Transverse colon (tissue), 4 donors: ENCODE measurements at regions not wholly inside any gene's neighbourhood (a gene's known extent, or its start where the extent isn't known, plus 50 kb on each side); places are given as distances from the start of the nearest gene placed in this dataset.

Experiments used
- DNase-seq: peaks from one replicate; pipeline ENCODE4 v3.0.0-alpha.2; 2019
- H3K27ac ChIP-seq, 4 donors: fragments of 200-600 bp; sonication (generic); 2 replicates each; pipeline ENCODE4 v1.5.1; 2016 to 2018; ENCODE audit warnings: inconsistent platforms in 4 of 4
- H3K27me3 ChIP-seq: fragments of 200-600 bp; sonication (generic); 2 replicates; pipeline ENCODE4 v1.5.1; 2017; ENCODE audit warnings: inconsistent platforms
- H3K36me3 ChIP-seq, 4 donors: fragments of 200-600 bp; sonication (generic); 2 replicates each; pipeline ENCODE4 v1.5.1; 2017 to 2019; ENCODE audit warnings: inconsistent platforms in 4 of 4
- H3K4me1 ChIP-seq, 4 donors: fragments of 200-600 bp; sonication (generic); 2 replicates each; pipeline ENCODE4 v1.5.1; 2017 to 2020; ENCODE audit warnings: inconsistent platforms in 4 of 4
- H3K4me3 ChIP-seq, 4 donors: fragments of 200-600 bp; sonication (generic); 1 replicate in 1 of 4; 2 replicates in 3 of 4; pipeline versions ENCODE4 v1.5.1 to v1.6.1; 2017 to 2019; ENCODE audit warnings: inconsistent platforms in 4 of 4
- H3K9me3 ChIP-seq, 2 donors: fragments of 200-600 bp; sonication (generic); 2 replicates each; pipeline ENCODE4 v1.5.1; 2017 to 2019; ENCODE audit warnings: inconsistent platforms in 2 of 2
- EP300 ChIP-seq: sonication (generic); formaldehyde crosslinking; IDR thresholded peaks from one replicate; pipeline ENCODE4 v1.6.1; 2017; ENCODE audit warnings: antibody characterized with exemption, low read depth
- POLR2A ChIP-seq: fragments of 450-650 bp; IDR thresholded peaks from one replicate; pipeline ENCODE4 v1.6.1; 2016; ENCODE audit warnings: antibody characterized with exemption, mild to moderate bottlenecking, moderate library complexity
- POLR2AphosphoS5 ChIP-seq, 3 donors: sonication (generic); formaldehyde crosslinking; IDR thresholded peaks; one replicate each; pipeline ENCODE4 v1.6.1; 2016; ENCODE audit warnings: antibody characterized with exemption in 3 of 3
- WGBS, 2 donors: methylation state at CpG; one replicate each; pipeline ENCODE4 v1.1.5; 2018; ENCODE audit warnings: low coverage in 1 of 2; 5-methylcytosine and 5-hydroxymethylcytosine counted together
- in situ Hi-C, 4 donors: fragments of 200-750 bp; cut with MboI; loops; one replicate each; pipeline versions ENCODE4 v1.15.0 to v1.15.1; 2017; ENCODE audit warnings: low sequenced_read_pairs in 3 of 4, low pct_ligation_motif_present in 1 of 4, low pct_unique_long_range_greater_than_20kb in 1 of 4
- intact Hi-C: fragments of 100-400 bp; cut with DNase I; formaldehyde crosslinking; loops from one replicate; pipeline ENCODE4 v1.15.1; 2023; ENCODE audit warnings: low total_unique reads
- TF ChIP-seq, protein P1 (sequence below), 5 experiments: fragments of 200-600 bp in 3 of 5; fragments of 450-650 bp in 2 of 5; sonication (generic) in 3 of 5; IDR thresholded peaks; 1 replicate in 2 of 5; 2 replicates in 3 of 5; pipeline ENCODE4 v1.5.1; 2016 to 2017; ENCODE audit warnings: antibody characterized with exemption in 5 of 5, inconsistent platforms in 3 of 5, mild to moderate bottlenecking in 2 of 5, moderate library complexity in 1 of 5

DNA sequence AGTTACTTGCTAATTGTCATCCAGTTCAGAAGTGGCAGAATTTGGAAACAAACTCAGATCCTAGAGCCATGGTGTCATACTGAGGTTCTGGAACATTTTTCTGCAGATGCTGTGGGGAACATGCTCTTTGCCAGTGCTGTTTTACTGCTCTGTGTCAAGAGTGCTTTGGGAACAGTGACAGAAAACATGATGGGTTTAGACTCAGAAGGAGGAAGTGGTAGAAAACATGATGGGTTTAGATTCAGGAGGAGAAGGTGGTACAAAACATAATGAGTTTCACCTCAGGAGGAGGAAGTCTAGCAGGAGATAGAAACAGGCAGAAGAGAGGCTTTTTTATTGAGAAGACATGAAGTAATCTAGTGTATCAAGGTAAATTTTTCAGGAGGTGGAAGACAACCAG is 815.5 kb downstream of the DHX35 start:
- H3K27me3 ChIP-seq: no peaks in the 10 kb centered on the region
- TF ChIP-seq, protein P1, sequence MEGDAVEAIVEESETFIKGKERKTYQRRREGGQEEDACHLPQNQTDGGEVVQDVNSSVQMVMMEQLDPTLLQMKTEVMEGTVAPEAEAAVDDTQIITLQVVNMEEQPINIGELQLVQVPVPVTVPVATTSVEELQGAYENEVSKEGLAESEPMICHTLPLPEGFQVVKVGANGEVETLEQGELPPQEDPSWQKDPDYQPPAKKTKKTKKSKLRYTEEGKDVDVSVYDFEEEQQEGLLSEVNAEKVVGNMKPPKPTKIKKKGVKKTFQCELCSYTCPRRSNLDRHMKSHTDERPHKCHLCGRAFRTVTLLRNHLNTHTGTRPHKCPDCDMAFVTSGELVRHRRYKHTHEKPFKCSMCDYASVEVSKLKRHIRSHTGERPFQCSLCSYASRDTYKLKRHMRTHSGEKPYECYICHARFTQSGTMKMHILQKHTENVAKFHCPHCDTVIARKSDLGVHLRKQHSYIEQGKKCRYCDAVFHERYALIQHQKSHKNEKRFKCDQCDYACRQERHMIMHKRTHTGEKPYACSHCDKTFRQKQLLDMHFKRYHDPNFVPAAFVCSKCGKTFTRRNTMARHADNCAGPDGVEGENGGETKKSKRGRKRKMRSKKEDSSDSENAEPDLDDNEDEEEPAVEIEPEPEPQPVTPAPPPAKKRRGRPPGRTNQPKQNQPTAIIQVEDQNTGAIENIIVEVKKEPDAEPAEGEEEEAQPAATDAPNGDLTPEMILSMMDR (IDR thresholded peaks at IDR 0.05): no peak
- no peak for TF ChIP-seq POLR2A
- no peak for TF ChIP-seq EP300
- no peak for TF ChIP-seq POLR2AphosphoS5 (IDR thresholded peaks at IDR 0.05)
- no peaks in the 10 kb centered on the region for H3K9me3 ChIP-seq
- no peaks in the 10 kb centered on the region for H3K4me1 ChIP-seq
- no peak overlapping the region for H3K4me3 ChIP-seq
- intact Hi-C loops (no loop called here), in situ Hi-C loops (no loop called here)
- H3K36me3 ChIP-seq: no peaks in the 10 kb centered on the region
- no peak overlapping the region for H3K27ac ChIP-seq
- no peak for DNase-seq

DNA sequence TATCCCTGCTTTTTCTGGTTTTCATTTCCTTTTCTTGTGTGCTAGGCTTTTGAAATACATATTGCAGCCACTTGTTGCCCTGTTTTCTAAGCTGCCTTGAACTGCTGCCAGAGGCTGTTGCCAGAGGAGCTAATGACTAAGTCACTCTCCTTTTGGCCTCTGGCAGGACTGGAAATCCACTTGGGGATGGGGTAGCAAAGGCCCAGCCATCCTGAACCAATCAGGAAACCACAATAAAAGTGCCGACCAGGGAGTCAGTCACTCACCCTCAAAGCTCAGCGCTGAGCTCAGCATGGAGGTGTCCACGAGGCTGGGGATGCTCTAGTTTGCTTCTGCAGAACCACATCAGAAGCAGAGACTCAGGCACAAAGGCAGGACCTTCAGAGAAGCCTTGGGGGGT is 813.0 kb downstream of the DHX35 start:
- intact Hi-C loops: no loop called here
- no peaks in the 10 kb centered on the region for H3K36me3 ChIP-seq
- no peaks in the 10 kb centered on the region for H3K9me3 ChIP-seq
- WGBS, 2 donors: 46% methylated on average over 3 of the region's 3 CpGs; no CpG with 5 or more reads in 1 of the 2 donors
- H3K4me3 ChIP-seq: no peak overlapping the region
- H3K27me3 ChIP-seq: no peaks in the 10 kb centered on the region
- no peak for DNase-seq
- no peaks in the 10 kb centered on the region for H3K4me1 ChIP-seq
- in situ Hi-C loops: no loop called here
- H3K27ac ChIP-seq: no peak overlapping the region
- TF ChIP-seq, protein P1 (IDR thresholded peaks at IDR 0.05): no peak
- TF ChIP-seq POLR2A: no peak
- TF ChIP-seq POLR2AphosphoS5 (IDR thresholded peaks at IDR 0.05): no peak
- TF ChIP-seq EP300: no peak

DNA sequence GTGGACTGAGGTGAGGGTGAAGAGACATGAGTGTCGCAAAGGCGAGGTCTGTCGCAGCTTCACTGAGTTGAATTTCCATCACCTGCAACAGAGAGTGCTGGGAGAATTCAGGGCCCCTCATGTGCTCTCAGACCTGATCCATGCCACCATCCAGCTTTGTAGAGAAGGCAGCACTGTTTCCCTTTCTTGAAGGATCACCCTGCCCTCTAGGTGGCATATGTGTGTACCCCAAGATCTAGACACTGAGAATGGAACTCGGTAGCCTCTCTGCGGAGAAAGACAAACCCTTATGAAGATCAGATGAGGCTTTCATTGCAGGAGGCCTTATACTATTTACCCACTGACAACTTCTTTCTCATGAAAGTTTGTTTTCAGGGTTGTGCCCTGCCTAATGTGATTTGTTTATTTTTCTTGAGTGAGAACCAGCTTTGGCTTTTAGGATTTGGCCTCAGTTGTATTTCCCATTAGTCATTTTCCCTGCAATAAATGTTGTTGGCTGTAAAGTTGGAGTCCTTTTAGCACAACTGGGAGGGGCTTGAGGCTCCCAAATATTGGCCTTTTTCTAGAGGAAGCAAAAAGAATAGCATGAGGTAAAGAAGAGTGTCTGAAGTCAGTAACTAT is 811.3 kb downstream of the DHX35 start:
- no peaks in the 10 kb centered on the region for H3K36me3 ChIP-seq
- TF ChIP-seq, protein P1 (IDR thresholded peaks at IDR 0.05): no peak
- TF ChIP-seq POLR2A (no peak), EP300 (no peak), POLR2AphosphoS5 (IDR thresholded peaks at IDR 0.05) (no peak)
- H3K27ac ChIP-seq: no peak overlapping the region
- intact Hi-C loops: no loop called here
- H3K4me3 ChIP-seq: no peak overlapping the region
- in situ Hi-C loops: no loop called here
- peaks cover 0 to 3% of the 10 kb centered on the region in 2 donors for H3K9me3 ChIP-seq
- no peak for DNase-seq
- 60 to 84% methylated on average over 1 to 5 of the region's 5 CpGs for WGBS, 2 donors
- H3K4me1 ChIP-seq: no peaks in the 10 kb centered on the region
- H3K27me3 ChIP-seq: no peaks in the 10 kb centered on the region

DNA sequence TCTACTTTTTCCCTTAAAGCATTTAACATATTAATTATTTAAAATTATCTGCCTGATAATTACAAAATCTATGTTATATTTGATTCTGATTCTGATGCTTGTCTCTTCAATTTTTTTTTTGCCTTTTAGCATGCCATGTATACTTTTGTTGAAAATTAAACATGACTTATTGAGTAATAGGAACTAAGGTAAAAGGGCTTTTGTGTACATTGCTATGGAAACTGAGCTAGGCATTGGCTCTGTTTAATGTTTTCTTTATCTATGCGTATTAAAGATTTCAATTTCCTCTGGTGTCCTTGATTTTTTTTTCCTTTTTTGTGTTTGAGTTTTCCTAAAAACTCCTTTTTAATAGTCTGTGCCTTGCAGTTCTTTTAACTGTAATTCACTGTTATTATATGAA is 805.2 kb downstream of the DHX35 start:
- Histone ChIP-seq H3K27me3 (no peaks in the 10 kb centered on the region), H3K4me1 (no peaks in the 10 kb centered on the region), H3K9me3 (peaks cover 6 to 9% of the 10 kb centered on the region in 2 donors), H3K4me3 (no peak overlapping the region), H3K27ac (no peak overlapping the region), H3K36me3 (no peaks in the 10 kb centered on the region)
- TF ChIP-seq EP300: no peak
- TF ChIP-seq, protein P1 (IDR thresholded peaks at IDR 0.05): no peak
- TF ChIP-seq POLR2AphosphoS5 (IDR thresholded peaks at IDR 0.05): no peak
- TF ChIP-seq POLR2A: no peak
- intact Hi-C loops (no loop called here), in situ Hi-C loops (no loop called here)
- WGBS, 2 donors: 92 to 100% methylated on average over 1 of the region's 1 CpG
- DNase-seq: no peak
